ENCODE measurements at regions not wholly inside any gene's neighbourhood (a gene's known extent, or its start where the extent isn't known, plus 50 kb on each side); places are given as distances from the start of the nearest gene placed in this dataset.

GRCh38 chr11:71153005-71153390 lies 99.4 kb downstream of the SHANK2 start:
- no peak for TF ChIP-seq POLR2AphosphoS5 (IDR thresholded peaks at IDR 0.05)
- TF ChIP-seq, protein P1, sequence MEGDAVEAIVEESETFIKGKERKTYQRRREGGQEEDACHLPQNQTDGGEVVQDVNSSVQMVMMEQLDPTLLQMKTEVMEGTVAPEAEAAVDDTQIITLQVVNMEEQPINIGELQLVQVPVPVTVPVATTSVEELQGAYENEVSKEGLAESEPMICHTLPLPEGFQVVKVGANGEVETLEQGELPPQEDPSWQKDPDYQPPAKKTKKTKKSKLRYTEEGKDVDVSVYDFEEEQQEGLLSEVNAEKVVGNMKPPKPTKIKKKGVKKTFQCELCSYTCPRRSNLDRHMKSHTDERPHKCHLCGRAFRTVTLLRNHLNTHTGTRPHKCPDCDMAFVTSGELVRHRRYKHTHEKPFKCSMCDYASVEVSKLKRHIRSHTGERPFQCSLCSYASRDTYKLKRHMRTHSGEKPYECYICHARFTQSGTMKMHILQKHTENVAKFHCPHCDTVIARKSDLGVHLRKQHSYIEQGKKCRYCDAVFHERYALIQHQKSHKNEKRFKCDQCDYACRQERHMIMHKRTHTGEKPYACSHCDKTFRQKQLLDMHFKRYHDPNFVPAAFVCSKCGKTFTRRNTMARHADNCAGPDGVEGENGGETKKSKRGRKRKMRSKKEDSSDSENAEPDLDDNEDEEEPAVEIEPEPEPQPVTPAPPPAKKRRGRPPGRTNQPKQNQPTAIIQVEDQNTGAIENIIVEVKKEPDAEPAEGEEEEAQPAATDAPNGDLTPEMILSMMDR (IDR thresholded peaks at IDR 0.05): no peak
